Endothelial cell of umbilical vein (primary cell): ENCODE measurements at regions not wholly inside any gene's neighbourhood (a gene's known extent, or its start where the extent isn't known, plus 50 kb on each side); places are given as distances from the start of the nearest gene placed in this dataset.

ENCODE experiments used
- BruUV-seq: library from RNA; stranded (reverse); fragments of 400-500 nt; replicated peaks from 2 replicates; lab custom pipeline; 2021; lab: Mats Ljungman, UMichigan
- CTCF ChIA-PET: fragments of 300-600, 350-600 bp; sonication (Branson Sonifier 250); formaldehyde crosslinking; loops from one replicate; lab custom pipeline; 2021; ENCODE audit warnings: antibody characterized with exemption, inconsistent platforms; lab: Charles Lee
- POLR2A ChIA-PET: fragments of 300-600, 350-600 bp; sonication (Branson Sonifier 250); formaldehyde crosslinking; loops from one replicate; lab custom pipeline; 2021; ENCODE audit warnings: antibody characterized with exemption, inconsistent platforms; lab: Charles Lee
- DNase-seq: peaks from one replicate; pipeline ENCODE4 v3.0.0-alpha.2; 2011; ENCODE audit warnings: low read depth, low spot score
- FAIRE-seq: peaks from 2 replicates; lab custom pipeline; 2011; peaks lifted over from hg19 to GRCh38; lab: Jason Lieb, UNC
- H2AFZ ChIP-seq: 2 replicates; pipeline ENCODE4 v1.6.0; 2012; ENCODE audit warnings: low read depth, low read length, control low read depth, inconsistent platforms
- H3K27ac ChIP-seq: 2 replicates; pipeline ENCODE4 v1.5.1; 2011; ENCODE audit warnings: low read depth, mild to moderate bottlenecking, control low read depth, low read length, moderate library complexity; ENCODE audit not compliant: insufficient read depth
- H3K27me3 ChIP-seq, 2 experiments: 2 replicates each; pipeline versions ENCODE4 v1.6.0 to v1.6.1; 2011; ENCODE audit warnings: low read length in 2 of 2, mixed read lengths in 1 of 2; ENCODE audit not compliant: control insufficient read depth in 2 of 2, insufficient read depth in 2 of 2
- H3K36me3 ChIP-seq, 2 experiments: 2 replicates in 1 of 2; 3 replicates in 1 of 2; pipeline ENCODE4 v1.5.1; 2011; ENCODE audit warnings: low read length in 2 of 2, mild to moderate bottlenecking in 1 of 2, moderate library complexity in 1 of 2; ENCODE audit not compliant: control insufficient read depth in 2 of 2, insufficient read depth in 2 of 2; ENCODE audit errors: extremely low read depth in 1 of 2
- H3K4me1 ChIP-seq: 3 replicates; pipeline ENCODE4 v1.5.1; 2011; ENCODE audit warnings: mild to moderate bottlenecking, low read length; ENCODE audit not compliant: control insufficient read depth, insufficient read depth; ENCODE audit errors: extremely low read depth
- H3K4me2 ChIP-seq: 2 replicates; pipeline ENCODE4 v1.6.1; 2011; ENCODE audit warnings: low read length, control low read depth, mixed read lengths; ENCODE audit not compliant: insufficient read depth
- H3K4me3 ChIP-seq, 3 experiments: fragments of 200-600 bp in 1 of 3; sonication (generic), shearing (Covaris generic) in 1 of 3; replicated peaks in 1 of 3; 2 replicates each; pipeline ENCODE4 v1.5.1; 2011 to 2016; ENCODE audit warnings: control low read depth in 3 of 3, low read length in 3 of 3, mild to moderate bottlenecking in 2 of 3, inconsistent platforms in 1 of 3, low read depth in 1 of 3, moderate library complexity in 1 of 3; ENCODE audit not compliant: insufficient read depth in 1 of 3
- H3K79me2 ChIP-seq: 2 replicates; pipeline ENCODE4 v1.6.0; 2012; ENCODE audit warnings: low read length, inconsistent platforms; ENCODE audit not compliant: control insufficient read depth, insufficient read depth
- H3K9ac ChIP-seq: replicated peaks from 2 replicates; pipeline ENCODE3; 2011; ENCODE audit warnings: low read length, control low read depth; ENCODE audit not compliant: insufficient read depth; ENCODE audit errors: extremely low read depth
- H3K9me1 ChIP-seq: replicated peaks from 3 replicates; pipeline ENCODE4 v1.6.0; 2011; ENCODE audit warnings: mild to moderate bottlenecking, low read length; ENCODE audit not compliant: control insufficient read depth, insufficient read depth; ENCODE audit errors: extremely low read depth
- H3K9me3 ChIP-seq: replicated peaks from 2 replicates; pipeline ENCODE4 v1.5.1; 2012; ENCODE audit warnings: low read length, inconsistent platforms; ENCODE audit not compliant: control insufficient read depth, insufficient read depth
- H4K20me1 ChIP-seq: replicated peaks from 2 replicates; pipeline ENCODE3; 2011; ENCODE audit warnings: mild to moderate bottlenecking, low read length; ENCODE audit not compliant: control insufficient read depth, insufficient read depth; ENCODE audit errors: extremely low read depth
- CTCF ChIP-seq, 2 donors: IDR thresholded peaks; 1 replicate in 1 of 2; 2 replicates in 1 of 2; pipeline ENCODE4 v1.5.1; 2011; ENCODE audit warnings: low read length in 2 of 2, mild to moderate bottlenecking in 2 of 2, moderate library complexity in 2 of 2, control low read depth in 1 of 2, inconsistent platforms in 1 of 2, low read depth in 1 of 2; ENCODE audit not compliant: insufficient read depth in 1 of 2; ENCODE audit errors: extremely low read depth in 1 of 2
- EZH2 ChIP-seq: IDR thresholded peaks from 2 replicates; pipeline ENCODE4 v1.6.1; 2012; ENCODE audit warnings: borderline replicate concordance, low read depth, mild to moderate bottlenecking, moderate library complexity, low read length, inconsistent platforms; ENCODE audit not compliant: severe bottlenecking
- FOS ChIP-seq: IDR thresholded peaks from 2 replicates; pipeline ENCODE4 v1.6.1; 2011; ENCODE audit warnings: mild to moderate bottlenecking, low read length, moderate library complexity, borderline replicate concordance; ENCODE audit not compliant: insufficient read depth
- GATA2 ChIP-seq: IDR thresholded peaks from 2 replicates; pipeline ENCODE4 v1.7.0; 2011; ENCODE audit warnings: low read depth, mild to moderate bottlenecking, moderate library complexity, mixed read lengths, low read length; ENCODE audit not compliant: insufficient read length, insufficient read depth
- JUN ChIP-seq: IDR thresholded peaks from 2 replicates; pipeline ENCODE4 v1.6.1; 2011; ENCODE audit warnings: borderline replicate concordance, low read depth; ENCODE audit not compliant: insufficient read length, insufficient read depth
- MYC ChIP-seq: IDR thresholded peaks from one replicate; pipeline ENCODE4 v1.6.1; 2011; ENCODE audit warnings: mild to moderate bottlenecking, low read depth, low read length
- POLR2AphosphoS5 ChIP-seq: IDR thresholded peaks from 2 replicates; pipeline ENCODE4 v1.6.1; 2012; ENCODE audit warnings: low read depth, mild to moderate bottlenecking, control low read depth, low read length, moderate library complexity; ENCODE audit not compliant: insufficient read depth
- dilution Hi-C: fragments of 300-500 bp; cut with MboI; formaldehyde crosslinking; loops from one replicate; pipeline ENCODE4 v1.15.0; 2019; ENCODE audit warnings: low sequenced_read_pairs; ENCODE audit not compliant: extremely low pct_ligation_motif_present
- intact Hi-C: fragments of 100-400 bp; cut with micrococcal nuclease; formaldehyde crosslinking; loops from one replicate; pipeline ENCODE4 v1.10.0; 2022

- no peak overlapping the region for H3K9ac ChIP-seq
- H3K79me2 ChIP-seq: no peaks in the 10 kb centered on the region
- no peak for TF ChIP-seq MYC
- no peak for TF ChIP-seq JUN
- TF ChIP-seq CTCF (IDR thresholded peaks at IDR 0.05; ENCODE audit: extremely low read depth in 1 of 2, insufficient read depth in 1 of 2, low read depth in 1 of 2, low read length in 2 of 2): no peak
- no peak for TF ChIP-seq EZH2
- TF ChIP-seq POLR2AphosphoS5: no peak
- no peak for TF ChIP-seq GATA2
- TF ChIP-seq FOS: no peak
- H3K4me3 ChIP-seq: no peak overlapping the region
- no peak overlapping the region for H2AFZ ChIP-seq
- H3K27me3 ChIP-seq: no peaks in the 10 kb centered on the region
- FAIRE-seq (no peak), DNase-seq (no peak)
- BruUV-seq: no TSS peak
- H3K36me3 ChIP-seq: no peaks in the 10 kb centered on the region
- H3K27ac ChIP-seq: no peak overlapping the region
- no peaks in the 10 kb centered on the region for H3K9me1 ChIP-seq
- H3K4me1 ChIP-seq: no peaks in the 10 kb centered on the region
- H3K9me3 ChIP-seq: peaks cover 9% of the 10 kb centered on the region
- no peak overlapping the region for H3K4me2 ChIP-seq
- intact Hi-C loops: no loop called here
- dilution Hi-C loops: no loop called here
- POLR2A ChIA-PET: no interaction called here
- CTCF ChIA-PET: no interaction called here
- H4K20me1 ChIP-seq: no peaks in the 10 kb centered on the region
Measured at GRCh38 chr10:108048898-108049297, 884.4 kb upstream of the SORCS1 start.
